Right lobe of liver (tissue), 4 donors: ENCODE measurements at regions not wholly inside any gene's neighbourhood (a gene's known extent, or its start where the extent isn't known, plus 50 kb on each side); places are given as distances from the start of the nearest gene placed in this dataset.

Experiments
- POLR2A ChIP-seq: fragments of 450-650 bp; IDR thresholded peaks from one replicate; pipeline ENCODE4 v1.6.1; 2017; ENCODE audit warnings: antibody characterized with exemption, mild to moderate bottlenecking
- TF ChIP-seq, protein P1 (sequence below), 4 donors: fragments of 200-600 bp in 3 of 4; fragments of 450-650 bp in 1 of 4; IDR thresholded peaks; one replicate each; pipeline versions ENCODE4 v1.5.1 to v1.8.0; 2016 to 2022; ENCODE audit warnings: antibody characterized with exemption in 4 of 4, mild to moderate bottlenecking in 2 of 4
- donor health status: DM: no; HTN: no; CAD: no.
- donor health status: DM: no; HTN: no; CAD: no.
- donor health status: DM: no; HTN: yes; CAD: no.

DNA sequence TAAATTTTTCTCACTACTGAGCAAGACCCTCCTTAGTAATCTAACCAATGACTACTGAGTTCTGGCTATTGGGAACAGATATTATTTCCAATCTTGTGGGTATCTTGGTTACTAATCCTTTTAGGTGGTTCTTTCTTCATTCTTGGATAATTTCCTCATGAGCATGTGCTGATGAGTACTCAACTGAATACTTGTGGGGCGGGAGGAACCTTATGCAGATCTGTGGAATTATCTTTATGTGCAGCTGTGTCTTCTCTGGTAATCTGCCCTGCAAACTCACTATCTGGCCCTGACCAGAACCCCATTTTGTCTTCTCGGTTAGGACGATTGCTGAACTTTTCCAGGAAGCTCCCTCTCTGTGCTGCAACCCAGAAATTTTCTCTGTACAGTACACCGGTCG is 89.7 kb upstream of the TRPC4 start:
- TF ChIP-seq, protein P1, sequence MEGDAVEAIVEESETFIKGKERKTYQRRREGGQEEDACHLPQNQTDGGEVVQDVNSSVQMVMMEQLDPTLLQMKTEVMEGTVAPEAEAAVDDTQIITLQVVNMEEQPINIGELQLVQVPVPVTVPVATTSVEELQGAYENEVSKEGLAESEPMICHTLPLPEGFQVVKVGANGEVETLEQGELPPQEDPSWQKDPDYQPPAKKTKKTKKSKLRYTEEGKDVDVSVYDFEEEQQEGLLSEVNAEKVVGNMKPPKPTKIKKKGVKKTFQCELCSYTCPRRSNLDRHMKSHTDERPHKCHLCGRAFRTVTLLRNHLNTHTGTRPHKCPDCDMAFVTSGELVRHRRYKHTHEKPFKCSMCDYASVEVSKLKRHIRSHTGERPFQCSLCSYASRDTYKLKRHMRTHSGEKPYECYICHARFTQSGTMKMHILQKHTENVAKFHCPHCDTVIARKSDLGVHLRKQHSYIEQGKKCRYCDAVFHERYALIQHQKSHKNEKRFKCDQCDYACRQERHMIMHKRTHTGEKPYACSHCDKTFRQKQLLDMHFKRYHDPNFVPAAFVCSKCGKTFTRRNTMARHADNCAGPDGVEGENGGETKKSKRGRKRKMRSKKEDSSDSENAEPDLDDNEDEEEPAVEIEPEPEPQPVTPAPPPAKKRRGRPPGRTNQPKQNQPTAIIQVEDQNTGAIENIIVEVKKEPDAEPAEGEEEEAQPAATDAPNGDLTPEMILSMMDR (IDR thresholded peaks at IDR 0.05): no peak
- TF ChIP-seq POLR2A: no peak
